ENCODE measurements at regions not wholly inside any gene's neighbourhood (a gene's known extent, or its start where the extent isn't known, plus 50 kb on each side); places are given as distances from the start of the nearest gene placed in this dataset.

GRCh38 chr7:28351450-28351849 is 60.9 kb upstream of the CREB5 start:
- TF ChIP-seq POLR2A (IDR thresholded peaks at IDR 0.05), result no peak
- TF ChIP-seq CTCF (IDR thresholded peaks at IDR 0.05), result no peak

Measured in right lobe of liver (tissue), 4 donors.